Spleen (tissue), 11 donors: ENCODE measurements at regions not wholly inside any gene's neighbourhood (a gene's known extent, or its start where the extent isn't known, plus 50 kb on each side); places are given as distances from the start of the nearest gene placed in this dataset.
"Not testable (repeated sequence)": the region's sequence is repeated elsewhere in the genome, so short reads cannot be mapped to it uniquely, and the experiment has no call there.

Experiments
- DNase-seq: peaks from one replicate; pipeline ENCODE4 v3.0.0-alpha.2; 2020
- H3K27ac ChIP-seq, 8 donors: fragments of 200-600 bp; sonication (generic) in 7 of 8; 1 replicate in 4 of 8; 2 replicates in 4 of 8; pipeline versions ENCODE4 v1.5.0 to v1.8.0; 2016 to 2021; ENCODE audit warnings: inconsistent platforms in 4 of 8, mild to moderate bottlenecking in 4 of 8, moderate library complexity in 1 of 8
- H3K27me3 ChIP-seq, 7 donors: fragments of 200-600 bp; sonication (generic) in 6 of 7; replicated peaks in 1 of 7; 1 replicate in 4 of 7; 2 replicates in 3 of 7; pipeline versions ENCODE4 v1.5.0 to v1.8.0; 2016 to 2021; ENCODE audit warnings: inconsistent platforms in 3 of 7, mild to moderate bottlenecking in 1 of 7
- H3K36me3 ChIP-seq, 6 donors: fragments of 200-600 bp; sonication (generic) in 5 of 6; 1 replicate in 4 of 6; 2 replicates in 2 of 6; pipeline versions ENCODE4 v1.5.0 to v1.8.0; 2016 to 2021; ENCODE audit warnings: inconsistent platforms in 2 of 6
- H3K4me1 ChIP-seq, 6 donors: fragments of 200-600 bp; sonication (generic) in 5 of 6; 1 replicate in 3 of 6; 2 replicates in 3 of 6; pipeline versions ENCODE4 v1.5.0 to v1.8.0; 2016 to 2021; ENCODE audit warnings: inconsistent platforms in 3 of 6
- H3K4me3 ChIP-seq, 8 donors: fragments of 200-600 bp; sonication (generic) in 7 of 8; 1 replicate in 4 of 8; 2 replicates in 4 of 8; pipeline versions ENCODE4 v1.5.0 to v1.8.0; 2016 to 2021; ENCODE audit warnings: inconsistent platforms in 4 of 8, mild to moderate bottlenecking in 4 of 8, moderate library complexity in 2 of 8
- H3K9me3 ChIP-seq, 8 donors: fragments of 200-600 bp; sonication (generic) in 7 of 8; 1 replicate in 4 of 8; 2 replicates in 4 of 8; pipeline versions ENCODE4 v1.5.0 to v1.8.0; 2016 to 2021; ENCODE audit warnings: inconsistent platforms in 4 of 8
- CTCF ChIP-seq, 11 experiments: fragments of 200-600 bp in 7 of 11; fragments of 450-650 bp in 4 of 11; sonication (generic) in 4 of 11; IDR thresholded peaks in 8 of 11; conservative IDR thresholded peaks in 3 of 11; 1 replicate in 7 of 11; 2 replicates in 4 of 11; pipeline versions ENCODE4 v1.4.0 to v1.8.0; 2016 to 2021; ENCODE audit warnings: antibody characterized with exemption in 11 of 11, inconsistent platforms in 4 of 11, mild to moderate bottlenecking in 1 of 11
- POLR2A ChIP-seq, 3 donors: fragments of 450-650 bp; IDR thresholded peaks; one replicate each; pipeline ENCODE4 v1.5.1; 2017; ENCODE audit warnings: antibody characterized with exemption in 3 of 3, mild to moderate bottlenecking in 1 of 3
- POLR2AphosphoS5 ChIP-seq, 3 donors: sonication (generic); formaldehyde crosslinking; IDR thresholded peaks; one replicate each; pipeline ENCODE4 v1.5.1; 2017; ENCODE audit warnings: antibody characterized with exemption in 3 of 3
- WGBS, 5 donors: extraction: QIAGEN DNeasy Blood & Tissue Kit in 3 of 5; methylation state at CpG; one replicate each; pipeline versions ENCODE4 v1.1.5 to v1.1.7; 2013 to 2018; 5-methylcytosine and 5-hydroxymethylcytosine counted together
- intact Hi-C: fragments of 100-400 bp; cut with DNase I; formaldehyde crosslinking; loops from one replicate; pipeline ENCODE4 v1.15.0; 2023; ENCODE audit warnings: low total_unique reads
- donor health status: healthy with polysubstance abuse.
- donor health status: DM: no; HTN: no; CAD: no; lungs with moderate emphysema.
- donor health status: DM: no; HTN: no; CAD: no.
- donor health status: Bipolar disorder and iron deficiency.
- donor health status: healthy.
- donor health status: DM: no; HTN: no; CAD: no.
- donor health status: DM: yes; HTN: yes; CAD: no.

- H3K27ac ChIP-seq: no peak overlapping the region
- intact Hi-C loops: no loop called here
- TF ChIP-seq POLR2A (IDR thresholded peaks at IDR 0.05): no peak
- no peak for TF ChIP-seq POLR2AphosphoS5 (IDR thresholded peaks at IDR 0.05)
- TF ChIP-seq CTCF (IDR thresholded peaks at IDR 0.05 in 8 of 11, conservative IDR thresholded peaks at IDR 0.05 in 3 of 11): no peak
These were observed 542.6 kb upstream of the LRRN3 start for GRCh38 chr7:110548372-110548771.

GRCh38 chr7:110557136-110557535 is 533.8 kb upstream of the LRRN3 start:
- no peaks in the 10 kb centered on the region for H3K27me3 ChIP-seq
- DNase-seq: no peak
- no peak overlapping the region for H3K4me3 ChIP-seq
- TF ChIP-seq POLR2AphosphoS5 (IDR thresholded peaks at IDR 0.05): no peak
- no peak for TF ChIP-seq CTCF (IDR thresholded peaks at IDR 0.05 in 8 of 11, conservative IDR thresholded peaks at IDR 0.05 in 3 of 11)
- TF ChIP-seq POLR2A (IDR thresholded peaks at IDR 0.05): no peak
- no peaks in the 10 kb centered on the region for H3K4me1 ChIP-seq
- 57 to 76% (median 70%) methylated on average over 2 of the region's 2 CpGs for WGBS, 5 donors
- no peak overlapping the region for H3K27ac ChIP-seq
- H3K9me3 ChIP-seq: peaks cover 0 to 31% (median 17%) of the 10 kb centered on the region in 8 donors
- no peaks in the 10 kb centered on the region for H3K36me3 ChIP-seq
- intact Hi-C loops: no loop called here

More at GRCh38 chr7:110548372-110548771, 542.6 kb upstream of the LRRN3 start:
- no peak for DNase-seq
- H3K36me3 ChIP-seq: no peaks in the 10 kb centered on the region
- no peak overlapping the region for H3K4me3 ChIP-seq
- peaks cover 0 to 39% (median 32%) of the 10 kb centered on the region in 8 donors for H3K9me3 ChIP-seq
- no peaks in the 10 kb centered on the region for H3K27me3 ChIP-seq
- H3K4me1 ChIP-seq: no peaks in the 10 kb centered on the region

GRCh38 chr7:110563286-110563685 is 527.6 kb upstream of the LRRN3 start:
- H3K36me3 ChIP-seq, H3K9me3 ChIP-seq, intact Hi-C loops, H3K27ac ChIP-seq, H3K27me3 ChIP-seq, H3K4me3 ChIP-seq, H3K4me1 ChIP-seq, DNase-seq: not testable (repeated sequence)
- WGBS, 5 donors: 89 to 93% (median 92%) methylated on average over 14 to 15 of the region's 18 CpGs

GRCh38 chr7:110564246-110564645 is 526.7 kb upstream of the LRRN3 start:
- H3K4me3 ChIP-seq: no peak overlapping the region
- H3K27me3 ChIP-seq: no peaks in the 10 kb centered on the region
- H3K27ac ChIP-seq: no peak overlapping the region
- no peak for DNase-seq
- H3K36me3 ChIP-seq: no peaks in the 10 kb centered on the region
- no peaks in the 10 kb centered on the region for H3K4me1 ChIP-seq
- intact Hi-C loops: no loop called here
- no peaks in the 10 kb centered on the region for H3K9me3 ChIP-seq
- TF ChIP-seq POLR2A (IDR thresholded peaks at IDR 0.05) (no peak), POLR2AphosphoS5 (IDR thresholded peaks at IDR 0.05) (no peak), CTCF (IDR thresholded peaks at IDR 0.05 in 8 of 11, conservative IDR thresholded peaks at IDR 0.05 in 3 of 11) (no peak)

GRCh38 chr7:110568388-110568787 is 522.5 kb upstream of the LRRN3 start:
- intact Hi-C loops: no loop called here
- no peak overlapping the region for H3K27ac ChIP-seq
- H3K4me3 ChIP-seq: no peak overlapping the region
- H3K4me1 ChIP-seq: no peaks in the 10 kb centered on the region
- 81 to 93% (median 89%) methylated on average over 3 of the region's 3 CpGs for WGBS, 5 donors
- H3K27me3 ChIP-seq: no peaks in the 10 kb centered on the region
- TF ChIP-seq CTCF (IDR thresholded peaks at IDR 0.05 in 8 of 11, conservative IDR thresholded peaks at IDR 0.05 in 3 of 11): no peak
- TF ChIP-seq POLR2AphosphoS5 (IDR thresholded peaks at IDR 0.05): no peak
- no peak for TF ChIP-seq POLR2A (IDR thresholded peaks at IDR 0.05)
- no peaks in the 10 kb centered on the region for H3K36me3 ChIP-seq
- no peak for DNase-seq
- H3K9me3 ChIP-seq: no peaks in the 10 kb centered on the region
